Neural crest cell (in vitro differentiated cells): ENCODE measurements at regions not wholly inside any gene's neighbourhood (a gene's known extent, or its start where the extent isn't known, plus 50 kb on each side); places are given as distances from the start of the nearest gene placed in this dataset.
"Not testable (repeated sequence)": the region's sequence is repeated elsewhere in the genome, so short reads cannot be mapped to it uniquely, and the experiment has no call there.

Experiments used
- DNase-seq: peaks from one replicate; pipeline ENCODE4 v3.0.0; 2021; ENCODE audit warnings: low read depth, mixed read lengths, low spot score
- H3K27ac Mint-ChIP-seq: one replicate; pipeline ENCODE4 v1.8.0; 2021; ENCODE audit warnings: mild to moderate bottlenecking, mixed read lengths; ENCODE audit not compliant: unreplicated experiment
- H3K27me3 Mint-ChIP-seq: 2 replicates; pipeline ENCODE4 v1.8.0; 2021; ENCODE audit warnings: low read depth, mild to moderate bottlenecking, mixed read lengths
- H3K36me3 Mint-ChIP-seq: 2 replicates; pipeline ENCODE4 v1.8.0; 2021; ENCODE audit warnings: low read depth, mild to moderate bottlenecking, mixed read lengths
- H3K4me1 Mint-ChIP-seq: 2 replicates; pipeline ENCODE4 v1.8.0; 2021; ENCODE audit warnings: mixed read lengths
- H3K4me3 Mint-ChIP-seq: one replicate; pipeline ENCODE4 v1.8.0; 2021; ENCODE audit warnings: mild to moderate bottlenecking, mixed read lengths
- H3K9me3 Mint-ChIP-seq: 2 replicates; pipeline ENCODE4 v1.8.0; 2021; ENCODE audit warnings: mixed read lengths
- CTCF ChIP-seq: fragments of 200-600 bp; sonication (generic); conservative IDR thresholded peaks from 2 replicates; pipeline ENCODE4 v1.5.0; 2021; ENCODE audit warnings: antibody characterized with exemption, mild to moderate bottlenecking

- no peak for TF ChIP-seq CTCF
- Mint-ChIP-seq H3K27ac (no peak overlapping the region), H3K4me3 (no peak overlapping the region), H3K36me3 (peaks cover 12% of the 10 kb centered on the region), H3K27me3 (no peaks in the 10 kb centered on the region), H3K9me3 (peaks cover 8% of the 10 kb centered on the region), H3K4me1 (peaks cover 39% of the 10 kb centered on the region)
- no peak for DNase-seq
Observed at GRCh38 chr2:155980941-155981560, 351.5 kb downstream of the NR4A2 start.

GRCh38 chr2:155975734-155976133, 356.8 kb downstream of the NR4A2 start:
- TF ChIP-seq CTCF = no peak
- DNase-seq = no peak
- Mint-ChIP-seq H3K4me1 (peaks cover 42% of the 10 kb centered on the region), H3K4me3 (peak overlapping the region; percentile 1), H3K9me3 (peaks cover 5% of the 10 kb centered on the region), H3K36me3 (peaks cover 8% of the 10 kb centered on the region), H3K27ac (peak overlapping the region; percentile 85), H3K27me3 (no peaks in the 10 kb centered on the region)

GRCh38 chr2:155972916-155973315, 359.6 kb downstream of the NR4A2 start:
- H3K36me3 Mint-ChIP-seq = peaks cover 8% of the 10 kb centered on the region
- peaks cover 33% of the 10 kb centered on the region for H3K4me1 Mint-ChIP-seq
- TF ChIP-seq CTCF = no peak
- no peaks in the 10 kb centered on the region for H3K27me3 Mint-ChIP-seq
- no peak overlapping the region for H3K27ac Mint-ChIP-seq
- H3K4me3 Mint-ChIP-seq = no peak overlapping the region
- peaks cover 5% of the 10 kb centered on the region for H3K9me3 Mint-ChIP-seq
- no peak for DNase-seq

- H3K4me3 Mint-ChIP-seq = peak overlapping the region; percentile 84
- H3K4me1 Mint-ChIP-seq, H3K27me3 Mint-ChIP-seq, DNase-seq, H3K9me3 Mint-ChIP-seq: not testable (repeated sequence)
- H3K36me3 Mint-ChIP-seq = peaks cover 11% of the 10 kb centered on the region
- H3K27ac Mint-ChIP-seq = peak overlapping the region; percentile 82
Observed at GRCh38 chr2:155966064-155966471, 366.5 kb downstream of the NR4A2 start.

GRCh38 chr2:155965415-155966063, 367.0 kb downstream of the NR4A2 start:
- no peak for DNase-seq
- Mint-ChIP-seq H3K27me3 (no peaks in the 10 kb centered on the region), H3K4me3 (peak overlapping the region; percentile 84), H3K4me1 (peaks cover 8% of the 10 kb centered on the region), H3K36me3 (peaks cover 11% of the 10 kb centered on the region), H3K9me3 (peaks cover 6% of the 10 kb centered on the region), H3K27ac (peak overlapping the region; percentile 82)
- no peak for TF ChIP-seq CTCF

- peaks cover 6% of the 10 kb centered on the region for H3K9me3 Mint-ChIP-seq
- TF ChIP-seq CTCF = no peak
- peak overlapping the region; percentile 55 for H3K27ac Mint-ChIP-seq
- no peak overlapping the region for H3K4me3 Mint-ChIP-seq
- H3K4me1 Mint-ChIP-seq = peaks cover 8% of the 10 kb centered on the region
- peaks cover 9% of the 10 kb centered on the region for H3K36me3 Mint-ChIP-seq
- no peak for DNase-seq
- no peaks in the 10 kb centered on the region for H3K27me3 Mint-ChIP-seq
Observed at GRCh38 chr2:155961641-155962040, 370.9 kb downstream of the NR4A2 start.
